IMR-90 (cell line): ENCODE measurements at regions not wholly inside any gene's neighbourhood (a gene's known extent, or its start where the extent isn't known, plus 50 kb on each side); places are given as distances from the start of the nearest gene placed in this dataset.

Experiments
- ATAC-seq: fragments of 200-7000 bp; cut with Tn5 transposase; 2 replicates; pipeline ENCODE4 v1.9.1; 2020; ENCODE audit warnings: low read depth, mild to moderate bottlenecking, moderate library complexity
- BruUV-seq: library from RNA; stranded (reverse); fragments of 400-500 nt; replicated peaks from 2 replicates; lab custom pipeline; 2021; lab: Mats Ljungman, UMichigan
- CTCF ChIA-PET: fragments of 300-600 bp; formaldehyde crosslinking; extraction: SDS; loops from one replicate; lab custom pipeline; 2021; ENCODE audit warnings: antibody characterized with exemption; lab: Yijun Ruan, JAX
- POLR2A ChIA-PET: fragments of 300-600 bp; sonication (Branson Sonifier 250); formaldehyde crosslinking; loops from one replicate; lab custom pipeline; 2022; ENCODE audit warnings: antibody characterized with exemption; ENCODE audit not compliant: unreplicated experiment; lab: Charles Lee
- DNase-seq: peaks from one replicate; pipeline ENCODE4 v3.0.0; 2013
- H2AFZ ChIP-seq: replicated peaks from 2 replicates; pipeline ENCODE3; 2013; ENCODE audit warnings: low read length, mild to moderate bottlenecking; ENCODE audit not compliant: poor library complexity
- H2AK5ac ChIP-seq: 2 replicates; pipeline ENCODE4 v1.6.1; 2013; ENCODE audit warnings: low read depth, low read length, inconsistent platforms
- H2AK9ac ChIP-seq: replicated peaks from 2 replicates; pipeline ENCODE3; 2013; ENCODE audit warnings: mild to moderate bottlenecking, low read depth, low read length, moderate library complexity; ENCODE audit not compliant: poor library complexity
- H2BK120ac ChIP-seq: 2 replicates; pipeline ENCODE4 v1.6.1; 2013; ENCODE audit warnings: low read depth, low read length, inconsistent platforms
- H2BK15ac ChIP-seq: 3 replicates; pipeline ENCODE4 v1.6.1; 2013; ENCODE audit warnings: low read depth, low read length, inconsistent platforms
- H2BK20ac ChIP-seq: 2 replicates; pipeline ENCODE4 v1.6.1; 2013; ENCODE audit warnings: low read depth, mild to moderate bottlenecking, inconsistent platforms, low read length, moderate library complexity
- H2BK5ac ChIP-seq: 2 replicates; pipeline ENCODE4 v1.6.1; 2013; ENCODE audit warnings: mild to moderate bottlenecking, low read depth, low read length, inconsistent platforms; ENCODE audit not compliant: poor library complexity, severe bottlenecking
- H3K14ac ChIP-seq: replicated peaks from 2 replicates; pipeline ENCODE4 v1.6.1; 2013; ENCODE audit warnings: low read depth, low read length, inconsistent platforms
- H3K18ac ChIP-seq: 2 replicates; pipeline ENCODE4 v1.6.1; 2013; ENCODE audit warnings: low read depth, low read length, control low read depth
- H3K23ac ChIP-seq: 2 replicates; pipeline ENCODE4 v1.6.1; 2013; ENCODE audit warnings: low read depth, low read length, inconsistent platforms
- H3K27ac ChIP-seq: 2 replicates; pipeline ENCODE4 v1.5.1; 2013; ENCODE audit warnings: mild to moderate bottlenecking, control low read depth, low read length; ENCODE audit not compliant: insufficient read depth
- H3K27me3 ChIP-seq: 2 replicates; pipeline ENCODE4 v1.6.1; 2013; ENCODE audit warnings: low read length; ENCODE audit not compliant: control insufficient read depth, insufficient read depth
- H3K36me3 ChIP-seq: 2 replicates; pipeline ENCODE4 v1.6.1; 2013; ENCODE audit warnings: low read length, mixed read lengths; ENCODE audit not compliant: control insufficient read depth, insufficient read depth
- H3K4ac ChIP-seq: 2 replicates; pipeline ENCODE4 v1.6.1; 2013; ENCODE audit warnings: low read depth, low read length, inconsistent platforms
- H3K4me1 ChIP-seq: 2 replicates; pipeline ENCODE4 v1.6.1; 2013; ENCODE audit warnings: low read length, mixed read lengths; ENCODE audit not compliant: control insufficient read depth, insufficient read depth
- H3K4me2 ChIP-seq: 2 replicates; pipeline ENCODE4 v1.6.1; 2013; ENCODE audit warnings: low read depth, mild to moderate bottlenecking, control low read depth, low read length, moderate library complexity
- H3K4me3 ChIP-seq: 2 replicates; pipeline ENCODE4 v1.5.1; 2013; ENCODE audit warnings: low read depth, mild to moderate bottlenecking, control low read depth, low read length, moderate library complexity; ENCODE audit not compliant: insufficient read depth
- H3K56ac ChIP-seq: 2 replicates; pipeline ENCODE4 v1.6.1; 2013; ENCODE audit warnings: low read length, inconsistent platforms; ENCODE audit not compliant: insufficient read depth; ENCODE audit errors: extremely low read depth
- H3K79me1 ChIP-seq, 2 experiments: 2 replicates each; pipeline ENCODE4 v1.6.1; 2013; ENCODE audit warnings: low read length in 2 of 2, inconsistent platforms in 1 of 2, low read depth in 1 of 2
- H3K9ac ChIP-seq: 2 replicates; pipeline ENCODE4 v1.6.1; 2013; ENCODE audit warnings: low read depth, low read length, control low read depth
- H3K9me1 ChIP-seq: 2 replicates; pipeline ENCODE4 v1.6.1; 2013; ENCODE audit warnings: low read length, inconsistent platforms; ENCODE audit not compliant: insufficient read depth
- H3K9me3 ChIP-seq: 2 replicates; pipeline ENCODE4 v1.6.1; 2013; ENCODE audit warnings: low read length; ENCODE audit not compliant: control insufficient read depth, insufficient read depth
- H4K20me1 ChIP-seq: 2 replicates; pipeline ENCODE4 v1.6.1; 2013; ENCODE audit warnings: low read length, inconsistent platforms; ENCODE audit not compliant: insufficient read depth
- H4K5ac ChIP-seq: 2 replicates; pipeline ENCODE4 v1.6.1; 2013; ENCODE audit warnings: mild to moderate bottlenecking, low read depth, low read length, control low read depth
- H4K8ac ChIP-seq, 2 experiments: 2 replicates each; pipeline ENCODE4 v1.6.1; 2013; ENCODE audit warnings: low read depth in 2 of 2, low read length in 2 of 2, control low read depth in 1 of 2, inconsistent platforms in 1 of 2
- H4K91ac ChIP-seq: 2 replicates; pipeline ENCODE4 v1.6.1; 2013; ENCODE audit warnings: low read depth, low read length, inconsistent platforms; ENCODE audit not compliant: insufficient read depth
- RFX5 ChIP-seq: IDR thresholded peaks from 2 replicates; pipeline ENCODE4 v1.8.0; 2012; ENCODE audit warnings: low read depth, mild to moderate bottlenecking, low read length, moderate library complexity
- WGBS, 2 experiments: methylation state at CpG; one replicate each; pipeline versions ENCODE4 v1.1.5 to v1.1.7; 2013; ENCODE audit warnings: missing lambda C conversion rate in 2 of 2; ENCODE audit not compliant: insufficient read length in 1 of 2; ENCODE audit errors: extremely low coverage in 2 of 2; 5-methylcytosine and 5-hydroxymethylcytosine counted together
- dilution Hi-C: fragments of 300-500 bp; cut with HindIII; formaldehyde crosslinking; loops from one replicate; pipeline ENCODE4 v1.14.3; 2018; ENCODE audit warnings: low sequenced_read_pairs; ENCODE audit not compliant: unreplicated experiment
- in situ Hi-C: fragments of 300-500 bp; cut with MboI; formaldehyde crosslinking; loops from 3 replicates; pipeline ENCODE4 v1.14.3; 2019; ENCODE audit warnings: low sequenced_read_pairs, inconsistent platforms, mixed read lengths
- intact Hi-C: fragments of 100-400 bp; cut with micrococcal nuclease; formaldehyde crosslinking; loops from 2 replicates; pipeline ENCODE4 v1.10.0; 2022

- Histone ChIP-seq H2BK5ac (no peak overlapping the region), H3K4me3 (no peak overlapping the region), H2AK5ac (no peak overlapping the region), H3K27ac (no peak overlapping the region), H2BK120ac (no peak overlapping the region), H3K9ac (no peak overlapping the region), H3K14ac (no peak overlapping the region), H3K9me3 (no peaks in the 10 kb centered on the region), H4K91ac (no peak overlapping the region), H3K9me1 (no peaks in the 10 kb centered on the region), H3K36me3 (no peaks in the 10 kb centered on the region), H3K56ac (no peak overlapping the region), H3K4me2 (no peak overlapping the region), H2AK9ac (no peak overlapping the region), H3K79me1 (no peaks in the 10 kb centered on the region), H3K23ac (no peak overlapping the region), H3K18ac (no peak overlapping the region), H3K27me3 (no peaks in the 10 kb centered on the region), H4K5ac (no peak overlapping the region), H2AFZ (no peak overlapping the region), H3K4ac (no peak overlapping the region), H2BK15ac (no peak overlapping the region), H3K4me1 (no peaks in the 10 kb centered on the region), H4K20me1 (no peaks in the 10 kb centered on the region), H2BK20ac (no peak overlapping the region), H4K8ac (no peak overlapping the region)
- no peak for DNase-seq
- no peak for TF ChIP-seq RFX5
- ChIA-PET POLR2A (no interaction called here), CTCF (interaction anchor here (1.4 kb wide), 1 partner anchor 16 kb away, joined by 4 read pairs; no protein-coding TSS in a partner anchor)
- BruUV-seq: no TSS peak
- WGBS, 2 experiments: 28% methylated on average over 2 of the region's 2 CpGs; no CpG with 5 or more reads in 1 of the 2 experiments
- in situ Hi-C loops: no loop called here
- dilution Hi-C loops: no loop called here
- intact Hi-C loops: no loop called here
- no peak for ATAC-seq
Measured at GRCh38 chr3:28068342-28068741, 173.1 kb upstream of the CMC1 start.
